ENCODE measurements at regions not wholly inside any gene's neighbourhood (a gene's known extent, or its start where the extent isn't known, plus 50 kb on each side); places are given as distances from the start of the nearest gene placed in this dataset.

GRCh38 chr5:34571677-34572041 lies 84.5 kb upstream of the RAI14 start:
- TF ChIP-seq NFIC (IDR thresholded peaks at IDR 0.05) (no peak), EP300 (IDR thresholded peaks at IDR 0.05; ENCODE audit: borderline replicate concordance) (no peak), RAD21 (IDR thresholded peaks at IDR 0.05; ENCODE audit: low read depth) (no peak), FOXM1 (IDR thresholded peaks at IDR 0.05; ENCODE audit: borderline replicate concordance, low read depth) (no peak), CREB1 (IDR thresholded peaks at IDR 0.05; ENCODE audit: low read depth) (no peak), TEAD4 (IDR thresholded peaks at IDR 0.05) (no peak)

- no peak for TF ChIP-seq EGR1 (IDR thresholded peaks at IDR 0.05)
- peak; percentile 71 for TF ChIP-seq USF1 (IDR thresholded peaks at IDR 0.05)
Observed at GRCh38 chr5:34574936-34575467, 81.1 kb upstream of the RAI14 start.

- no peak for TF ChIP-seq NFIC (IDR thresholded peaks at IDR 0.05)
- TF ChIP-seq TEAD4 (IDR thresholded peaks at IDR 0.05): no peak
- TF ChIP-seq EP300 (IDR thresholded peaks at IDR 0.05; ENCODE audit: borderline replicate concordance): no peak
- no peak for TF ChIP-seq ZBTB7A (IDR thresholded peaks at IDR 0.05; ENCODE audit: low read depth)
- no peak for TF ChIP-seq TAF1 (IDR thresholded peaks at IDR 0.05; ENCODE audit: low read depth)
- TF ChIP-seq TCF12 (IDR thresholded peaks at IDR 0.05; ENCODE audit: low read depth): no peak
- TF ChIP-seq REST (IDR thresholded peaks at IDR 0.05; ENCODE audit: low read depth): no peak
- TF ChIP-seq MAX (IDR thresholded peaks at IDR 0.05): no peak
- no peak for TF ChIP-seq FOXM1 (IDR thresholded peaks at IDR 0.05; ENCODE audit: borderline replicate concordance, low read depth)
- TF ChIP-seq EGR1 (IDR thresholded peaks at IDR 0.05): no peak
- TF ChIP-seq CREB1 (IDR thresholded peaks at IDR 0.05; ENCODE audit: low read depth): no peak
- no peak for TF ChIP-seq YY1 (IDR thresholded peaks at IDR 0.05; ENCODE audit: low read depth)
- no peak for TF ChIP-seq CEBPB (IDR thresholded peaks at IDR 0.05)
- TF ChIP-seq USF1 (IDR thresholded peaks at IDR 0.05): no peak
- no peak for TF ChIP-seq RAD21 (IDR thresholded peaks at IDR 0.05; ENCODE audit: low read depth)
Observed at GRCh38 chr5:34576891-34577666, 79.0 kb upstream of the RAI14 start.

- TF ChIP-seq CEBPB (IDR thresholded peaks at IDR 0.05) (no peak), EP300 (IDR thresholded peaks at IDR 0.05; ENCODE audit: borderline replicate concordance) (no peak), CREB1 (IDR thresholded peaks at IDR 0.05; ENCODE audit: low read depth) (no peak), TEAD4 (IDR thresholded peaks at IDR 0.05) (no peak), MAX (IDR thresholded peaks at IDR 0.05) (no peak), TAF1 (IDR thresholded peaks at IDR 0.05; ENCODE audit: low read depth) (no peak), REST (IDR thresholded peaks at IDR 0.05; ENCODE audit: low read depth) (no peak), NFIC (IDR thresholded peaks at IDR 0.05) (no peak), ZBTB7A (IDR thresholded peaks at IDR 0.05; ENCODE audit: low read depth) (no peak), FOXM1 (IDR thresholded peaks at IDR 0.05; ENCODE audit: borderline replicate concordance, low read depth) (no peak), EGR1 (IDR thresholded peaks at IDR 0.05) (no peak), TCF12 (IDR thresholded peaks at IDR 0.05; ENCODE audit: low read depth) (no peak), YY1 (IDR thresholded peaks at IDR 0.05; ENCODE audit: low read depth) (no peak)
Observed at GRCh38 chr5:34578962-34579361, 77.2 kb upstream of the RAI14 start.

- TF ChIP-seq EP300 (IDR thresholded peaks at IDR 0.05; ENCODE audit: borderline replicate concordance): no peak
- TF ChIP-seq TAF1 (IDR thresholded peaks at IDR 0.05; ENCODE audit: low read depth): no peak
- TF ChIP-seq FOXM1 (IDR thresholded peaks at IDR 0.05; ENCODE audit: borderline replicate concordance, low read depth): no peak
- TF ChIP-seq NFIC (IDR thresholded peaks at IDR 0.05): no peak
- TF ChIP-seq CEBPB (IDR thresholded peaks at IDR 0.05): no peak
- no peak for TF ChIP-seq RAD21 (IDR thresholded peaks at IDR 0.05; ENCODE audit: low read depth)
- TF ChIP-seq CREB1 (IDR thresholded peaks at IDR 0.05; ENCODE audit: low read depth): no peak
- no peak for TF ChIP-seq MAX (IDR thresholded peaks at IDR 0.05)
- TF ChIP-seq TCF12 (IDR thresholded peaks at IDR 0.05; ENCODE audit: low read depth): no peak
Observed at GRCh38 chr5:34580983-34581382, 75.1 kb upstream of the RAI14 start.
